ENCODE measurements at regions not wholly inside any gene's neighbourhood (a gene's known extent, or its start where the extent isn't known, plus 50 kb on each side); places are given as distances from the start of the nearest gene placed in this dataset.
"Not testable (repeated sequence)": the region's sequence is repeated elsewhere in the genome, so short reads cannot be mapped to it uniquely, and the experiment has no call there.

GRCh38 chr5:138702166-138703077 lies 50.8 kb upstream of the CTNNA1 start:
- no peak for DNase-seq (ENCODE audit: low read depth in 2 of 3, low spot score in 2 of 3)

- no peak for DNase-seq (ENCODE audit: low read depth in 2 of 3, low spot score in 2 of 3)
Measured at GRCh38 chr5:138701678-138702077, 51.5 kb upstream of the CTNNA1 start.

- no peak for DNase-seq (ENCODE audit: low read depth in 2 of 3, low spot score in 2 of 3)
Measured at GRCh38 chr5:138700581-138701362, 52.5 kb upstream of the CTNNA1 start.

- DNase-seq (ENCODE audit: low read depth in 2 of 3, low spot score in 2 of 3), result no peak
Measured at GRCh38 chr5:138699482-138699881, 53.7 kb upstream of the CTNNA1 start.

GRCh38 chr5:138698713-138699112 lies 54.5 kb upstream of the CTNNA1 start:
- no peak for DNase-seq (ENCODE audit: low read depth in 2 of 3, low spot score in 2 of 3)

- no peak for DNase-seq (ENCODE audit: low read depth in 2 of 3, low spot score in 2 of 3)
Measured at GRCh38 chr5:138697720-138698360, 55.4 kb upstream of the CTNNA1 start.

- no peak for DNase-seq (ENCODE audit: low read depth in 2 of 3, low spot score in 2 of 3)
Measured at GRCh38 chr5:138696501-138696900, 56.7 kb upstream of the CTNNA1 start.

- no peak for DNase-seq (ENCODE audit: low read depth in 2 of 3, low spot score in 2 of 3)
Measured at GRCh38 chr5:138695781-138696180, 57.4 kb upstream of the CTNNA1 start.

- DNase-seq (ENCODE audit: low read depth in 2 of 3, low spot score in 2 of 3), result no peak
Measured at GRCh38 chr5:138694146-138694545, 59.1 kb upstream of the CTNNA1 start.

GRCh38 chr5:138692370-138692769 lies 60.9 kb upstream of the CTNNA1 start:
- DNase-seq (ENCODE audit: low read depth in 2 of 3, low spot score in 2 of 3), result no peak

GRCh38 chr5:138686668-138687067 lies 66.6 kb upstream of the CTNNA1 start:
- no peak for DNase-seq (ENCODE audit: low read depth in 2 of 3, low spot score in 2 of 3)

GRCh38 chr5:138685193-138685745 lies 68.0 kb upstream of the CTNNA1 start:
- DNase-seq (ENCODE audit: low read depth in 2 of 3, low spot score in 2 of 3), result no peak

- DNase-seq (ENCODE audit: low read depth in 2 of 3, low spot score in 2 of 3), result not testable (repeated sequence)
Measured at GRCh38 chr5:138682462-138682861, 70.8 kb upstream of the CTNNA1 start.

GRCh38 chr5:138678826-138679225 lies 74.4 kb upstream of the CTNNA1 start:
- DNase-seq (ENCODE audit: low read depth in 2 of 3, low spot score in 2 of 3), result not testable (repeated sequence)

- no peak for DNase-seq (ENCODE audit: low read depth in 2 of 3, low spot score in 2 of 3)
Measured at GRCh38 chr5:138677782-138678181, 75.4 kb upstream of the CTNNA1 start.

GRCh38 chr5:138676556-138677193 lies 76.5 kb upstream of the CTNNA1 start:
- no peak for DNase-seq (ENCODE audit: low read depth in 2 of 3, low spot score in 2 of 3)

- no peak for DNase-seq (ENCODE audit: low read depth in 2 of 3, low spot score in 2 of 3)
Measured at GRCh38 chr5:138676002-138676401, 77.2 kb upstream of the CTNNA1 start.

GRCh38 chr5:138668451-138669380 lies 84.5 kb upstream of the CTNNA1 start:
- DNase-seq (ENCODE audit: low read depth in 2 of 3, low spot score in 2 of 3), result no peak

- DNase-seq (ENCODE audit: low read depth in 2 of 3, low spot score in 2 of 3), result not testable (repeated sequence)
Measured at GRCh38 chr5:138667782-138668331, 85.4 kb upstream of the CTNNA1 start.
